ENCODE measurements at regions not wholly inside any gene's neighbourhood (a gene's known extent, or its start where the extent isn't known, plus 50 kb on each side); places are given as distances from the start of the nearest gene placed in this dataset.

DNA sequence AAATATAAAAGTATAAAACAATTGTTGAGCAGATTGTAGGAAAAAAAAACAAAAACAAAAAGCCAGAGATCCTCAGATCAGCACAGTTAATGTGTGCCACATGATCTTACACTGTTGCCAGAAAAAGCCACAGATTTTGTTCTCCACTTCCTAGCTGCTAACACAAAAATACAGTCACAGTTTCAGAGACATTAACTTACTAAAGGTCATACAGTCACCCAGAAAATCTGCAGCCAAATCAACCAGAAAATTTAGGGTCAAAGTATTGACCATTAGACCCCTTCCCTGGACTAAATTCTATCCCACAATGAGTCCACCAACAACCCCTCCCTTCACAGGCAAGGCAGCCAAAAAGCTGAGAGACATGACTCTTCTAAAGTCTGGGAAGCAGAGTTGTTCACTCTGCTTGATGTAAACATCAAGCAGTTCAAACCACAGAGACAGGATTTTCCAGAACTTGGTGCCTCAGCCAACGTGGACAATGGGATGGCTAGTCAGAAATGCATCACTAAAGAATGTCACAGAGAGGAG lies 59.1 kb downstream of the SST start:
- Histone ChIP-seq H3K9me3 (no peaks in the 10 kb centered on the region), H3K36me3 (no peaks in the 10 kb centered on the region), H3K4me3 (no peak overlapping the region), H3K27ac (peak overlapping the region; percentile 26 to 87), H3K27me3 (no peaks in the 10 kb centered on the region), H3K4me1 (peaks cover 0 to 4% of the 10 kb centered on the region in 2 donors)
- intact Hi-C loops (cut with DNase I; ENCODE audit: low total_unique reads): no loop called here
- peak in 1 of 2 donors; percentile 22 for DNase-seq (ENCODE audit: low spot score in 2 of 2)
- no peak for TF ChIP-seq POLR2AphosphoS5 (IDR thresholded peaks at IDR 0.05)
- no peak for TF ChIP-seq POLR2A (IDR thresholded peaks at IDR 0.05)
- TF ChIP-seq, protein P1, sequence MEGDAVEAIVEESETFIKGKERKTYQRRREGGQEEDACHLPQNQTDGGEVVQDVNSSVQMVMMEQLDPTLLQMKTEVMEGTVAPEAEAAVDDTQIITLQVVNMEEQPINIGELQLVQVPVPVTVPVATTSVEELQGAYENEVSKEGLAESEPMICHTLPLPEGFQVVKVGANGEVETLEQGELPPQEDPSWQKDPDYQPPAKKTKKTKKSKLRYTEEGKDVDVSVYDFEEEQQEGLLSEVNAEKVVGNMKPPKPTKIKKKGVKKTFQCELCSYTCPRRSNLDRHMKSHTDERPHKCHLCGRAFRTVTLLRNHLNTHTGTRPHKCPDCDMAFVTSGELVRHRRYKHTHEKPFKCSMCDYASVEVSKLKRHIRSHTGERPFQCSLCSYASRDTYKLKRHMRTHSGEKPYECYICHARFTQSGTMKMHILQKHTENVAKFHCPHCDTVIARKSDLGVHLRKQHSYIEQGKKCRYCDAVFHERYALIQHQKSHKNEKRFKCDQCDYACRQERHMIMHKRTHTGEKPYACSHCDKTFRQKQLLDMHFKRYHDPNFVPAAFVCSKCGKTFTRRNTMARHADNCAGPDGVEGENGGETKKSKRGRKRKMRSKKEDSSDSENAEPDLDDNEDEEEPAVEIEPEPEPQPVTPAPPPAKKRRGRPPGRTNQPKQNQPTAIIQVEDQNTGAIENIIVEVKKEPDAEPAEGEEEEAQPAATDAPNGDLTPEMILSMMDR (IDR thresholded peaks at IDR 0.05): no peak

DNA sequence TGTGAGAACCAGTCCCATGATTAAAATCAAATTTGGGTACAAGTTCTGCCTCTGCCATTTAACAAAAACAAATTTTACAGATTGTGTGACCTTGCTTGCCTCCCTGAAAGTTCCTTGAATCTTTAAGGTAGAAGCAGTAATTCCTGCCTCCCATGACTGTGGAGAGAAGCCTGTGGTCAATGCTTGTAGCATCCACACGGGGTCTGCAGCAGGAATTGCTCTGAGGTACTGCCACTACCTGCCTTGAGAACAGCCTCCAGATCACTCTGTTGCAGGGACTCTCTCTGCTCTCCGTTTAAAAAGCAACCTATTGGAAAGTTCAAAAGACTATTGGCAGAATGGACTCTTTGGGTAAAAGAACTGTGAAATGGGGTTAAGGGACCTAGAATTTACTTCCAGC lies 75.9 kb downstream of the SST start:
- DNase-seq (ENCODE audit: low spot score in 2 of 2): no peak
- Histone ChIP-seq H3K36me3 (no peaks in the 10 kb centered on the region), H3K4me3 (no peak overlapping the region), H3K27ac (no peak overlapping the region), H3K9me3 (no peaks in the 10 kb centered on the region), H3K4me1 (no peaks in the 10 kb centered on the region), H3K27me3 (no peaks in the 10 kb centered on the region)
- intact Hi-C loops (cut with DNase I; ENCODE audit: low total_unique reads): no loop called here
- TF ChIP-seq POLR2A (IDR thresholded peaks at IDR 0.05) (no peak), POLR2AphosphoS5 (IDR thresholded peaks at IDR 0.05) (no peak)

DNA sequence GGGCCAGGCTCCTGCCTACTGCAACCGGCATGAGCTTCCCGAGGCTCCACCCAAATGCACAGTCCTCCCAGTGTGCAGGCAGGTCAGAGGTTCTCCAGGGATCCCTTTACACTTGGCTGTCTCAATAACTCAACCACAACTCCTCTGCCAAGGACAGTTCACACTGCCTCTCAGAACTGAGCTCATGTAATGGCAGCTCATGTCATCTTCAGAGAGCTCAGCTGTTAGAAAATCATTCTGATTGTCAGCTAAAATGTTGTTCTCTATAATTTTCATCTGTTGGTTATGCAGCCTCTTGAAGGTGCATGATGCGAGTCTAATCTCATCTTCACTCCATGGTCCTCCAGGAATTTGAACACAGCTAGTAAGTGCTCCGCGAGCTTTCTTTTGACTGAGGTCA lies 76.7 kb downstream of the SST start:
- no peak for TF ChIP-seq POLR2A (IDR thresholded peaks at IDR 0.05)
- no peak for TF ChIP-seq POLR2AphosphoS5 (IDR thresholded peaks at IDR 0.05)
- TF ChIP-seq, protein P1 (IDR thresholded peaks at IDR 0.05): no peak
- Histone ChIP-seq H3K27ac (no peak overlapping the region), H3K4me1 (no peaks in the 10 kb centered on the region), H3K36me3 (no peaks in the 10 kb centered on the region), H3K27me3 (no peaks in the 10 kb centered on the region), H3K4me3 (no peak overlapping the region), H3K9me3 (no peaks in the 10 kb centered on the region)
- intact Hi-C loops (cut with DNase I; ENCODE audit: low total_unique reads): no loop called here
- DNase-seq (ENCODE audit: low spot score in 2 of 2): no peak

DNA sequence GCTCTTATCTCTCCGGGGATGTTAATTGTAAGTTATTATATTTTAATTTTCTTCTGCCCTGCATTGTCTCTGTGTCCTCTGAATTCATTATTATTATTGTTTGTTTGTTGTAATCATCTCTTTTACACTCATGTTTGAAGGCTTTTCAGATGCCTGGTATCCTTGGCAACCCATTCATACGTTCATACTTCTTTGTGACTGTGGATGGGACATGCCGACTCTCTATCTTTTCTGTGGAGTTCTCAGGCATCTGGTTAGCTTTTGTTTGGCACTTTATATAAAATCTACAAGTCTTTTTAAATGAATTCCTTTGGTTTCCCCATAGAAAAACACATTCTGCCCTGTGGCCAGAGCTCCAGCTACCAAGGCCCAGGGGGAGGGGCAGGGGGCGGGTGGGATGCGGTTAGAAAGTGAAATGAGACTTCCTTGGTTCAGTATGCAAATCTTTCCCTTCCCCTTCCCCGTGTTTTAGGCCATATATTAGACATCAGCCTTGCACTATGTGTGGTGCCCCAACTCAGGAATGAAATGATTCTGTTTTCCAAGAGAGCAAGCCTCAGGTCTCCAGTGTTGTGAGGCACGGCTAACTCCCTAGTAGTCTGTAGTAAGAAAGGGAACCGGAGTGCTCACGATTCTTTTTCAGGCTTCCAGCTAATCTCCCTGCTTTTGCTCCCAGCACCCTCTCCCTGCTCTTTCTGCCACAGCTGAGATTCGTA lies 79.2 kb downstream of the SST start:
- TF ChIP-seq POLR2AphosphoS5 (IDR thresholded peaks at IDR 0.05) (no peak), POLR2A (IDR thresholded peaks at IDR 0.05) (no peak)
- TF ChIP-seq, protein P1 (IDR thresholded peaks at IDR 0.05): no peak
- Histone ChIP-seq H3K4me3 (no peak overlapping the region), H3K27me3 (no peaks in the 10 kb centered on the region), H3K9me3 (no peaks in the 10 kb centered on the region), H3K36me3 (no peaks in the 10 kb centered on the region), H3K4me1 (no peaks in the 10 kb centered on the region), H3K27ac (no peak overlapping the region)
- DNase-seq (ENCODE audit: low spot score in 2 of 2): no peak
- intact Hi-C loops (cut with DNase I; ENCODE audit: low total_unique reads): no loop called here

DNA sequence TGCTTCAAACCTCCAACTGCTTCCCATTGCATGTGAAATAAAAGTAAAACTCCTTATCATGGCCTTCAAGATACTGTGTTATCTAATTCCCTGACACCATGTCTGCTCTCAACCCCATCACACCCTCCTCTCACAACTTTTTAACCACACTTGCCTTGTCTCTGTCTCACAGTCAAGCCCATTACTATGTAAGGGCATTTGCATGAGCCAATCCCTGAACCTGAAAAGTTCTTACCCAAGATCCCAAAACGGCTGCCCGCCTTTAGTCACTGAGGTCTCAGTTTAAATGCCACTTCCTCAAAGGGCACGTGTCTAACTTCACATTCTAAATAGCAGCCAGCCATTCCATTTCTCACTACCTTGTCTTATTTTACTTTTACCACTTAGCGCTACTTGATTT lies 83.1 kb downstream of the SST start:
- no peak for TF ChIP-seq POLR2AphosphoS5 (IDR thresholded peaks at IDR 0.05)
- TF ChIP-seq, protein P1 (IDR thresholded peaks at IDR 0.05): no peak
- Histone ChIP-seq H3K4me3 (no peak overlapping the region), H3K4me1 (no peaks in the 10 kb centered on the region), H3K27me3 (no peaks in the 10 kb centered on the region), H3K27ac (no peak overlapping the region), H3K9me3 (no peaks in the 10 kb centered on the region), H3K36me3 (no peaks in the 10 kb centered on the region)
- no peak for DNase-seq (ENCODE audit: low spot score in 2 of 2)
- intact Hi-C loops (cut with DNase I; ENCODE audit: low total_unique reads): no loop called here
